Inflammatory macrophage (primary cell): ENCODE measurements at regions not wholly inside any gene's neighbourhood (a gene's known extent, or its start where the extent isn't known, plus 50 kb on each side); places are given as distances from the start of the nearest gene placed in this dataset.

Experiments
- DNase-seq, 2 donors: peaks; one replicate each; pipeline ENCODE4 v3.0.0-alpha.2; 2020 to 2022

- DNase-seq = no peak
Measured at GRCh38 chr6:126091466-126091865, 105.1 kb downstream of the TRMT11 start.

GRCh38 chr6:126093108-126093507 lies 106.8 kb downstream of the TRMT11 start:
- no peak for DNase-seq

- no peak for DNase-seq
Measured at GRCh38 chr6:126094411-126094810, 108.1 kb downstream of the TRMT11 start.

GRCh38 chr6:126100386-126100785 lies 114.0 kb downstream of the TRMT11 start:
- no peak for DNase-seq

GRCh38 chr6:126102358-126102757 lies 116.0 kb downstream of the TRMT11 start:
- DNase-seq = no peak

GRCh38 chr6:126103993-126104392 lies 117.7 kb downstream of the TRMT11 start:
- no peak for DNase-seq

GRCh38 chr6:126107475-126108166 lies 121.3 kb downstream of the TRMT11 start:
- no peak for DNase-seq

GRCh38 chr6:126110512-126111270 lies 124.4 kb downstream of the TRMT11 start:
- no peak for DNase-seq

- no peak for DNase-seq
Measured at GRCh38 chr6:126111327-126111726, 125.0 kb downstream of the TRMT11 start.

GRCh38 chr6:126112171-126112632 lies 125.9 kb downstream of the TRMT11 start:
- DNase-seq = no peak

GRCh38 chr6:126113261-126113660 lies 126.9 kb downstream of the TRMT11 start:
- DNase-seq = no peak

GRCh38 chr6:126117251-126117650 lies 130.9 kb downstream of the TRMT11 start:
- no peak for DNase-seq

GRCh38 chr6:126118058-126118755 lies 131.9 kb downstream of the TRMT11 start:
- DNase-seq = no peak

GRCh38 chr6:126118936-126119335 lies 132.6 kb downstream of the TRMT11 start:
- no peak for DNase-seq

- DNase-seq = no peak
Measured at GRCh38 chr6:126123226-126123625, 136.9 kb downstream of the TRMT11 start.

GRCh38 chr6:126127659-126128058 lies 141.3 kb downstream of the TRMT11 start:
- no peak for DNase-seq

GRCh38 chr6:126131246-126131645 lies 144.9 kb downstream of the TRMT11 start:
- DNase-seq = no peak

GRCh38 chr6:126133984-126134383 lies 147.6 kb downstream of the TRMT11 start:
- DNase-seq = no peak

- no peak for DNase-seq
Measured at GRCh38 chr6:126134491-126134890, 148.2 kb downstream of the TRMT11 start.

GRCh38 chr6:126140015-126140414 lies 153.7 kb downstream of the TRMT11 start:
- DNase-seq = no peak

- DNase-seq = no peak
Measured at GRCh38 chr6:126143761-126144251, 157.5 kb downstream of the TRMT11 start.

- no peak for DNase-seq
Measured at GRCh38 chr6:126145351-126145750, 159.0 kb downstream of the TRMT11 start.

GRCh38 chr6:126147291-126147815 lies 161.0 kb downstream of the TRMT11 start:
- DNase-seq = no peak
